ENCODE measurements at regions not wholly inside any gene's neighbourhood (a gene's known extent, or its start where the extent isn't known, plus 50 kb on each side); places are given as distances from the start of the nearest gene placed in this dataset.
"Not testable (repeated sequence)": the region's sequence is repeated elsewhere in the genome, so short reads cannot be mapped to it uniquely, and the experiment has no call there.

GRCh38 chr2:34153484-34153883 lies 554.4 kb upstream of the FAM98A start:
- H3K27me3 ChIP-seq, result no peaks in the 10 kb centered on the region
- TF ChIP-seq POLR2A (IDR thresholded peaks at IDR 0.05) (no peak), CTCF (IDR thresholded peaks at IDR 0.05) (no peak)
- no peak for DNase-seq

GRCh38 chr2:34147780-34148179 lies 548.7 kb upstream of the FAM98A start:
- DNase-seq, result no peak
- no peaks in the 10 kb centered on the region for H3K36me3 ChIP-seq
- H3K4me1 ChIP-seq, result no peaks in the 10 kb centered on the region
- no peak overlapping the region for H3K4me3 ChIP-seq
- TF ChIP-seq POLR2A (IDR thresholded peaks at IDR 0.05), result no peak
- H3K27ac ChIP-seq, result no peak overlapping the region
- no peaks in the 10 kb centered on the region for H3K9me3 ChIP-seq
- no peaks in the 10 kb centered on the region for H3K27me3 ChIP-seq

More at GRCh38 chr2:34153484-34153883, 554.4 kb upstream of the FAM98A start:
- Histone ChIP-seq H3K36me3 (no peaks in the 10 kb centered on the region), H3K27ac (no peak overlapping the region), H3K4me3 (no peak overlapping the region), H3K4me1 (no peaks in the 10 kb centered on the region), H3K9me3 (no peaks in the 10 kb centered on the region)

- no peaks in the 10 kb centered on the region for H3K4me1 ChIP-seq
Measured at GRCh38 chr2:34143149-34143548, 544.0 kb upstream of the FAM98A start.

GRCh38 chr2:34142531-34143008 lies 543.5 kb upstream of the FAM98A start:
- H3K4me3 ChIP-seq, H3K27ac ChIP-seq, H3K9me3 ChIP-seq, H3K4me1 ChIP-seq, H3K27me3 ChIP-seq, H3K36me3 ChIP-seq, DNase-seq: not testable (repeated sequence)

More at GRCh38 chr2:34143149-34143548, 544.0 kb upstream of the FAM98A start:
- no peak for TF ChIP-seq POLR2A (IDR thresholded peaks at IDR 0.05)
- TF ChIP-seq CTCF (IDR thresholded peaks at IDR 0.05), result no peak
- Histone ChIP-seq H3K27me3 (no peaks in the 10 kb centered on the region), H3K4me3 (no peak overlapping the region), H3K27ac (no peak overlapping the region), H3K36me3 (no peaks in the 10 kb centered on the region), H3K9me3 (peaks cover 0 to 5% (median 0%) of the 10 kb centered on the region in 4 donors)
- DNase-seq, result no peak

GRCh38 chr2:34133065-34133464 lies 534.0 kb upstream of the FAM98A start:
- H3K27me3 ChIP-seq, H3K36me3 ChIP-seq, H3K27ac ChIP-seq, H3K4me3 ChIP-seq, DNase-seq, H3K9me3 ChIP-seq, H3K4me1 ChIP-seq: not testable (repeated sequence)

- DNase-seq, result no peak
- H3K9me3 ChIP-seq, result no peaks in the 10 kb centered on the region
- no peaks in the 10 kb centered on the region for H3K4me1 ChIP-seq
- no peak for TF ChIP-seq POLR2A (IDR thresholded peaks at IDR 0.05)
- TF ChIP-seq CTCF (IDR thresholded peaks at IDR 0.05), result no peak
- H3K36me3 ChIP-seq, result no peaks in the 10 kb centered on the region
- H3K4me3 ChIP-seq, result no peak overlapping the region
- H3K27ac ChIP-seq, result no peak overlapping the region
- H3K27me3 ChIP-seq, result no peaks in the 10 kb centered on the region
Measured at GRCh38 chr2:34126279-34126678, 527.2 kb upstream of the FAM98A start.

GRCh38 chr2:34123996-34124785 lies 525.1 kb upstream of the FAM98A start:
- Histone ChIP-seq H3K27ac (no peak overlapping the region), H3K4me3 (no peak overlapping the region), H3K27me3 (no peaks in the 10 kb centered on the region), H3K4me1 (no peaks in the 10 kb centered on the region), H3K9me3 (no peaks in the 10 kb centered on the region), H3K36me3 (no peaks in the 10 kb centered on the region)
- DNase-seq, result no peak
- TF ChIP-seq CTCF (IDR thresholded peaks at IDR 0.05), result no peak
- TF ChIP-seq POLR2A (IDR thresholded peaks at IDR 0.05), result no peak
